GM23338 (cell line): ENCODE measurements at regions not wholly inside any gene's neighbourhood (a gene's known extent, or its start where the extent isn't known, plus 50 kb on each side); places are given as distances from the start of the nearest gene placed in this dataset.

Experiments
- ATAC-seq: fragments of 200-7000 bp; cut with Tn5 transposase; 3 replicates; pipeline ENCODE4 v1.9.1; 2020
- DNase-seq: peaks from one replicate; pipeline ENCODE4 v3.0.0-alpha.2; 2015; ENCODE audit warnings: low spot score
- H2AFZ ChIP-seq: fragments of 200-600 bp; sonication (generic); 2 replicates; pipeline ENCODE4 v1.8.0; 2016; ENCODE audit warnings: antibody characterized with exemption, mild to moderate bottlenecking, moderate library complexity
- H3F3A ChIP-seq: fragments of 200-600 bp; sonication (generic); replicated peaks from 2 replicates; pipeline ENCODE4 v1.8.0; 2017; ENCODE audit warnings: antibody characterized with exemption, mixed run types, low read depth
- H3K27ac ChIP-seq: fragments of 200-600 bp; sonication (generic); 2 replicates; pipeline ENCODE4 v1.6.1; 2016; ENCODE audit warnings: low read depth
- H3K27me3 ChIP-seq: fragments of 200-600 bp; sonication (generic); 2 replicates; pipeline ENCODE4 v1.8.0; 2016; ENCODE audit warnings: mild to moderate bottlenecking, mixed run types, moderate library complexity; ENCODE audit not compliant: insufficient read depth
- H3K36me3 ChIP-seq: fragments of 200-600 bp; sonication (generic); 2 replicates; pipeline ENCODE4 v1.8.0; 2016; ENCODE audit warnings: mild to moderate bottlenecking; ENCODE audit not compliant: insufficient read depth
- H3K4me1 ChIP-seq: fragments of 200-600 bp; sonication (generic); 2 replicates; pipeline ENCODE4 v1.8.0; 2016; ENCODE audit warnings: mild to moderate bottlenecking, moderate library complexity; ENCODE audit not compliant: insufficient read depth
- H3K4me2 ChIP-seq: fragments of 200-600 bp; sonication (generic); 2 replicates; pipeline ENCODE4 v1.7.1; 2017; ENCODE audit warnings: mixed run types
- H3K4me3 ChIP-seq: fragments of 200-600 bp; sonication (generic); 2 replicates; pipeline ENCODE4 v1.6.1; 2016; ENCODE audit warnings: mixed run types
- H3K79me2 ChIP-seq: fragments of 200-600 bp; sonication (generic); replicated peaks from 2 replicates; pipeline ENCODE4 v1.8.0; 2017; ENCODE audit warnings: mild to moderate bottlenecking; ENCODE audit not compliant: insufficient read depth
- H3K9me2 ChIP-seq: fragments of 200-600 bp; sonication (generic); 2 replicates; pipeline ENCODE4 v1.8.0; 2017; ENCODE audit not compliant: insufficient read depth
- H4K20me1 ChIP-seq: fragments of 200-600 bp; sonication (generic); replicated peaks from 2 replicates; pipeline ENCODE4 v1.8.0; 2017; ENCODE audit warnings: mild to moderate bottlenecking; ENCODE audit not compliant: insufficient read depth
- H3K27ac Mint-ChIP-seq: 2 replicates; pipeline ENCODE4 v1.8.0; 2020; ENCODE audit warnings: inconsistent platforms, mild to moderate bottlenecking, moderate library complexity, mixed read lengths
- H3K27me3 Mint-ChIP-seq: 3 replicates; pipeline ENCODE4 v1.8.0; 2022; ENCODE audit warnings: low read depth, mild to moderate bottlenecking, moderate library complexity, mixed read lengths, inconsistent platforms; ENCODE audit not compliant: insufficient read depth, poor library complexity
- H3K36me3 Mint-ChIP-seq: 3 replicates; pipeline ENCODE4 v1.8.0; 2021; ENCODE audit warnings: low read depth, mild to moderate bottlenecking, inconsistent platforms, moderate library complexity, mixed read lengths
- H3K4me1 Mint-ChIP-seq: 3 replicates; pipeline ENCODE4 v1.8.0; 2020; ENCODE audit warnings: mild to moderate bottlenecking, inconsistent platforms, mixed read lengths
- H3K4me3 Mint-ChIP-seq: 3 replicates; pipeline ENCODE4 v1.8.0; 2021; ENCODE audit warnings: moderate library complexity, mild to moderate bottlenecking, inconsistent platforms, mixed read lengths
- H3K9me3 Mint-ChIP-seq: 3 replicates; pipeline ENCODE4 v1.8.0; 2020; ENCODE audit warnings: moderate library complexity, mild to moderate bottlenecking, inconsistent platforms, mixed read lengths
- CREB1 ChIP-seq: fragments of 250-450 bp; sonication (Bioruptor Pico); IDR thresholded peaks from 2 replicates; pipeline ENCODE4 v1.5.0; 2020; ENCODE audit warnings: low read depth, mild to moderate bottlenecking, moderate library complexity
- EZH2 ChIP-seq: fragments of 200-600 bp; sonication (generic); IDR thresholded peaks from one replicate; pipeline ENCODE4 v1.8.0; 2017; ENCODE audit warnings: antibody characterized with exemption, mild to moderate bottlenecking, low read depth; ENCODE audit not compliant: unreplicated experiment
- EZH2phosphoT487 ChIP-seq: fragments of 200-600 bp; sonication (generic); IDR thresholded peaks from one replicate; pipeline ENCODE4 v1.8.1; 2018; ENCODE audit warnings: antibody characterized with exemption; ENCODE audit not compliant: unreplicated experiment
- JUNB ChIP-seq: IDR thresholded peaks from one replicate; pipeline ENCODE4 v1.6.1; 2016; ENCODE audit warnings: antibody characterized with exemption; ENCODE audit not compliant: unreplicated experiment
- NANOG ChIP-seq: IDR thresholded peaks from 2 replicates; pipeline ENCODE4 v1.6.1; 2016; ENCODE audit warnings: antibody characterized with exemption, borderline replicate concordance
- POLR2AphosphoS5 ChIP-seq: IDR thresholded peaks from 2 replicates; pipeline ENCODE4 v1.6.1; 2016; ENCODE audit warnings: antibody characterized with exemption, low read depth
- STAT1 ChIP-seq: IDR thresholded peaks from one replicate; pipeline ENCODE4 v1.6.1; 2016; ENCODE audit warnings: antibody characterized with exemption; ENCODE audit not compliant: unreplicated experiment
- ZNF114 ChIP-seq: fragments of 250-450 bp; sonication (Bioruptor Pico); IDR thresholded peaks from 2 replicates; pipeline ENCODE4 v1.5.0; 2020; ENCODE audit warnings: mild to moderate bottlenecking, moderate library complexity
- TF ChIP-seq, protein P1 (sequence below): IDR thresholded peaks from one replicate; pipeline ENCODE4 v1.6.1; 2018; ENCODE audit warnings: antibody characterized with exemption; ENCODE audit not compliant: unreplicated experiment
- TF ChIP-seq, protein P2 (sequence below), 2 experiments: fragments of 200-600 bp in 1 of 2; sonication (generic) in 1 of 2; conservative IDR thresholded peaks; 2 replicates each; pipeline versions ENCODE4 v1.5.1 to v1.6.1; 2016 to 2017; ENCODE audit warnings: antibody characterized with exemption in 2 of 2, low read depth in 2 of 2, mild to moderate bottlenecking in 2 of 2, moderate library complexity in 1 of 2
- TF ChIP-seq, protein P3 (sequence below): IDR thresholded peaks from 2 replicates; pipeline ENCODE4 v1.6.1; 2016; ENCODE audit warnings: antibody characterized with exemption

DNA sequence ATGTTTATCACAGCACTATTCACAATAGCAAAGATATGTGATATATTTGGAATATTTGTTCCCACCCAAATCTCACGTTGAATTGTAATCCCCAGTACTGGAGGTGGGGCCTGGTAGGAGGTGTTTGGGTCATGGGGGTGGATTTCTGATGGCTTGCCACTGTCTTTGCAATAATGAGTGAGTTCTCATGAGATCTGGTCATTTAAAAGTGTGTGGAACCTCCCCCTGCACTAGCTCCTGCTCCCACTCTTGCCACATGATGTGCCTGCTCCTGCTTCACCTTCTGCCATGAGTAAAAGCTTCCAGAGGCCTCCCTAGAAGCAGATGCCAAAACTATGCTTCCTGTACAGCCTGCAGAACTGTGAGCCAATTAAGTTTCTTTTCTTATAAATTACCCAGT is 72.2 kb upstream of the DYNC1I2 start:
- Histone ChIP-seq H3K79me2 (no peaks in the 10 kb centered on the region), H4K20me1 (no peaks in the 10 kb centered on the region), H3K27ac (no peak overlapping the region), H3K4me2 (no peak overlapping the region), H3K4me3 (no peak overlapping the region), H3K27me3 (no peaks in the 10 kb centered on the region), H2AFZ (no peak overlapping the region), H3F3A (no peaks in the 10 kb centered on the region), H3K4me1 (no peaks in the 10 kb centered on the region), H3K36me3 (no peaks in the 10 kb centered on the region), H3K9me2 (no peaks in the 10 kb centered on the region)
- Mint-ChIP-seq H3K4me1 (no peaks in the 10 kb centered on the region), H3K36me3 (no peaks in the 10 kb centered on the region), H3K4me3 (no peak overlapping the region), H3K9me3 (no peaks in the 10 kb centered on the region), H3K27ac (no peak overlapping the region), H3K27me3 (no peaks in the 10 kb centered on the region)
- no peak for DNase-seq
- no peak for TF ChIP-seq EZH2phosphoT487
- TF ChIP-seq, protein P1, sequence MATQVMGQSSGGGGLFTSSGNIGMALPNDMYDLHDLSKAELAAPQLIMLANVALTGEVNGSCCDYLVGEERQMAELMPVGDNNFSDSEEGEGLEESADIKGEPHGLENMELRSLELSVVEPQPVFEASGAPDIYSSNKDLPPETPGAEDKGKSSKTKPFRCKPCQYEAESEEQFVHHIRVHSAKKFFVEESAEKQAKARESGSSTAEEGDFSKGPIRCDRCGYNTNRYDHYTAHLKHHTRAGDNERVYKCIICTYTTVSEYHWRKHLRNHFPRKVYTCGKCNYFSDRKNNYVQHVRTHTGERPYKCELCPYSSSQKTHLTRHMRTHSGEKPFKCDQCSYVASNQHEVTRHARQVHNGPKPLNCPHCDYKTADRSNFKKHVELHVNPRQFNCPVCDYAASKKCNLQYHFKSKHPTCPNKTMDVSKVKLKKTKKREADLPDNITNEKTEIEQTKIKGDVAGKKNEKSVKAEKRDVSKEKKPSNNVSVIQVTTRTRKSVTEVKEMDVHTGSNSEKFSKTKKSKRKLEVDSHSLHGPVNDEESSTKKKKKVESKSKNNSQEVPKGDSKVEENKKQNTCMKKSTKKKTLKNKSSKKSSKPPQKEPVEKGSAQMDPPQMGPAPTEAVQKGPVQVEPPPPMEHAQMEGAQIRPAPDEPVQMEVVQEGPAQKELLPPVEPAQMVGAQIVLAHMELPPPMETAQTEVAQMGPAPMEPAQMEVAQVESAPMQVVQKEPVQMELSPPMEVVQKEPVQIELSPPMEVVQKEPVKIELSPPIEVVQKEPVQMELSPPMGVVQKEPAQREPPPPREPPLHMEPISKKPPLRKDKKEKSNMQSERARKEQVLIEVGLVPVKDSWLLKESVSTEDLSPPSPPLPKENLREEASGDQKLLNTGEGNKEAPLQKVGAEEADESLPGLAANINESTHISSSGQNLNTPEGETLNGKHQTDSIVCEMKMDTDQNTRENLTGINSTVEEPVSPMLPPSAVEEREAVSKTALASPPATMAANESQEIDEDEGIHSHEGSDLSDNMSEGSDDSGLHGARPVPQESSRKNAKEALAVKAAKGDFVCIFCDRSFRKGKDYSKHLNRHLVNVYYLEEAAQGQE = no peak
- no peak for TF ChIP-seq EZH2
- no peak for TF ChIP-seq CREB1 (CRISPR knock-in tag)
- TF ChIP-seq, protein P2, sequence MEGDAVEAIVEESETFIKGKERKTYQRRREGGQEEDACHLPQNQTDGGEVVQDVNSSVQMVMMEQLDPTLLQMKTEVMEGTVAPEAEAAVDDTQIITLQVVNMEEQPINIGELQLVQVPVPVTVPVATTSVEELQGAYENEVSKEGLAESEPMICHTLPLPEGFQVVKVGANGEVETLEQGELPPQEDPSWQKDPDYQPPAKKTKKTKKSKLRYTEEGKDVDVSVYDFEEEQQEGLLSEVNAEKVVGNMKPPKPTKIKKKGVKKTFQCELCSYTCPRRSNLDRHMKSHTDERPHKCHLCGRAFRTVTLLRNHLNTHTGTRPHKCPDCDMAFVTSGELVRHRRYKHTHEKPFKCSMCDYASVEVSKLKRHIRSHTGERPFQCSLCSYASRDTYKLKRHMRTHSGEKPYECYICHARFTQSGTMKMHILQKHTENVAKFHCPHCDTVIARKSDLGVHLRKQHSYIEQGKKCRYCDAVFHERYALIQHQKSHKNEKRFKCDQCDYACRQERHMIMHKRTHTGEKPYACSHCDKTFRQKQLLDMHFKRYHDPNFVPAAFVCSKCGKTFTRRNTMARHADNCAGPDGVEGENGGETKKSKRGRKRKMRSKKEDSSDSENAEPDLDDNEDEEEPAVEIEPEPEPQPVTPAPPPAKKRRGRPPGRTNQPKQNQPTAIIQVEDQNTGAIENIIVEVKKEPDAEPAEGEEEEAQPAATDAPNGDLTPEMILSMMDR (conservative IDR thresholded peaks at IDR 0.05; ENCODE audit: low read depth in 2 of 2) = no peak
- TF ChIP-seq NANOG = no peak
- no peak for TF ChIP-seq STAT1
- no peak for TF ChIP-seq JUNB
- no peak for TF ChIP-seq ZNF114 (CRISPR knock-in tag)
- no peak for TF ChIP-seq POLR2AphosphoS5
- TF ChIP-seq, protein P3, sequence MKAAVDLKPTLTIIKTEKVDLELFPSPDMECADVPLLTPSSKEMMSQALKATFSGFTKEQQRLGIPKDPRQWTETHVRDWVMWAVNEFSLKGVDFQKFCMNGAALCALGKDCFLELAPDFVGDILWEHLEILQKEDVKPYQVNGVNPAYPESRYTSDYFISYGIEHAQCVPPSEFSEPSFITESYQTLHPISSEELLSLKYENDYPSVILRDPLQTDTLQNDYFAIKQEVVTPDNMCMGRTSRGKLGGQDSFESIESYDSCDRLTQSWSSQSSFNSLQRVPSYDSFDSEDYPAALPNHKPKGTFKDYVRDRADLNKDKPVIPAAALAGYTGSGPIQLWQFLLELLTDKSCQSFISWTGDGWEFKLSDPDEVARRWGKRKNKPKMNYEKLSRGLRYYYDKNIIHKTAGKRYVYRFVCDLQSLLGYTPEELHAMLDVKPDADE = no peak
- ATAC-seq = no peak
